H9 (cell line): ENCODE measurements at regions not wholly inside any gene's neighbourhood (a gene's known extent, or its start where the extent isn't known, plus 50 kb on each side); places are given as distances from the start of the nearest gene placed in this dataset.

Experiments
- DNase-seq: peaks from one replicate; pipeline ENCODE4 v3.0.0-alpha.2; 2017
- H2AFZ ChIP-seq: one replicate; pipeline ENCODE4 v1.6.1; 2013; ENCODE audit warnings: mild to moderate bottlenecking, low read length, control low read depth, moderate library complexity
- H2AK5ac ChIP-seq: 2 replicates; pipeline ENCODE4 v1.6.1; 2013; ENCODE audit warnings: low read length, control low read depth, mixed read lengths; ENCODE audit not compliant: insufficient read length
- H2BK120ac ChIP-seq: one replicate; pipeline ENCODE4 v1.6.1; 2013; ENCODE audit warnings: low read depth, mild to moderate bottlenecking, low read length, control low read depth, inconsistent platforms; ENCODE audit not compliant: poor library complexity, severe bottlenecking
- H2BK12ac ChIP-seq: 2 replicates; pipeline ENCODE4 v1.6.1; 2013; ENCODE audit warnings: low read length, control low read depth, mixed read lengths, low read depth; ENCODE audit not compliant: insufficient read length
- H2BK15ac ChIP-seq: 2 replicates; pipeline ENCODE4 v1.6.1; 2013; ENCODE audit warnings: low read depth, low read length, control low read depth
- H2BK20ac ChIP-seq: one replicate; pipeline ENCODE4 v1.6.1; 2013; ENCODE audit warnings: low read depth, mild to moderate bottlenecking, low read length, control low read depth, inconsistent platforms; ENCODE audit not compliant: poor library complexity, severe bottlenecking
- H2BK5ac ChIP-seq: 2 replicates; pipeline ENCODE4 v1.6.1; 2013; ENCODE audit warnings: low read length, control low read depth, mixed read lengths; ENCODE audit not compliant: insufficient read length
- H3K14ac ChIP-seq: 2 replicates; pipeline ENCODE4 v1.6.1; 2013; ENCODE audit warnings: low read length, control low read depth; ENCODE audit not compliant: insufficient read depth
- H3K18ac ChIP-seq: 2 replicates; pipeline ENCODE4 v1.6.1; 2013; ENCODE audit warnings: low read depth, mild to moderate bottlenecking, mixed read lengths, low read length, control low read depth; ENCODE audit not compliant: insufficient read length
- H3K23ac ChIP-seq: 2 replicates; pipeline ENCODE4 v1.6.1; 2013; ENCODE audit warnings: low read length, control low read depth, mixed read lengths, low read depth; ENCODE audit not compliant: insufficient read length
- H3K23me2 ChIP-seq: 2 replicates; pipeline ENCODE4 v1.6.1; 2013; ENCODE audit warnings: low read depth, mild to moderate bottlenecking, mixed read lengths, low read length, control low read depth; ENCODE audit not compliant: insufficient read length, poor library complexity, severe bottlenecking
- H3K27ac ChIP-seq: 2 replicates; pipeline ENCODE4 v1.5.1; 2013; ENCODE audit warnings: low read length, control low read depth, mixed read lengths, low read depth; ENCODE audit not compliant: insufficient read length
- H3K27me3 ChIP-seq: 2 replicates; pipeline ENCODE4 v1.6.1; 2013; ENCODE audit warnings: low read length, control low read depth, inconsistent platforms; ENCODE audit not compliant: insufficient read depth
- H3K4ac ChIP-seq: 2 replicates; pipeline ENCODE4 v1.6.1; 2013; ENCODE audit warnings: low read depth, mild to moderate bottlenecking, control low read depth, inconsistent platforms, low read length, moderate library complexity
- H3K4me1 ChIP-seq: 2 replicates; pipeline ENCODE4 v1.6.1; 2013; ENCODE audit warnings: low read length, control low read depth, inconsistent platforms; ENCODE audit not compliant: insufficient read depth
- H3K4me2 ChIP-seq: 2 replicates; pipeline ENCODE4 v1.6.1; 2013; ENCODE audit warnings: low read length, control low read depth, mixed read lengths; ENCODE audit not compliant: insufficient read length, insufficient read depth
- H3K56ac ChIP-seq: 2 replicates; pipeline ENCODE4 v1.6.1; 2013; ENCODE audit warnings: low read depth, mild to moderate bottlenecking, mixed read lengths, low read length, control low read depth; ENCODE audit not compliant: insufficient read length
- H3K79me1 ChIP-seq: 2 replicates; pipeline ENCODE4 v1.6.1; 2013; ENCODE audit warnings: low read depth, mild to moderate bottlenecking, moderate library complexity, low read length, control low read depth, inconsistent platforms; ENCODE audit not compliant: insufficient read depth, poor library complexity, severe bottlenecking
- H3K79me2 ChIP-seq: 2 replicates; pipeline ENCODE4 v1.6.1; 2013; ENCODE audit warnings: low read length, control low read depth, inconsistent platforms; ENCODE audit not compliant: insufficient read depth
- H3K9ac ChIP-seq: 2 replicates; pipeline ENCODE4 v1.6.1; 2013; ENCODE audit warnings: low read length, control low read depth, mixed read lengths; ENCODE audit not compliant: insufficient read length; ENCODE audit errors: extremely low read depth
- H3K9me3 ChIP-seq: one replicate; pipeline ENCODE4 v1.6.1; 2013; ENCODE audit warnings: low read depth, low read length, inconsistent platforms; ENCODE audit not compliant: control insufficient read depth
- H3T11ph ChIP-seq: one replicate; pipeline ENCODE4 v1.6.1; 2013; ENCODE audit warnings: mild to moderate bottlenecking, low read length, control low read depth, inconsistent platforms
- H4K20me1 ChIP-seq: one replicate; pipeline ENCODE4 v1.6.1; 2013; ENCODE audit not compliant: control insufficient read depth, insufficient read length, insufficient read depth
- H4K5ac ChIP-seq: 2 replicates; pipeline ENCODE4 v1.6.1; 2013; ENCODE audit warnings: low read depth, mild to moderate bottlenecking, mixed read lengths, low read length, control low read depth; ENCODE audit not compliant: insufficient read length
- H4K8ac ChIP-seq: replicated peaks from 2 replicates; pipeline ENCODE4 v1.6.1; 2013; ENCODE audit warnings: low read length, control low read depth, mixed read lengths, low read depth; ENCODE audit not compliant: insufficient read length
- H4K91ac ChIP-seq: 2 replicates; pipeline ENCODE4 v1.6.1; 2013; ENCODE audit warnings: low read depth, mild to moderate bottlenecking, moderate library complexity, mixed read lengths, low read length, control low read depth; ENCODE audit not compliant: insufficient read length
- H3K27ac Mint-ChIP-seq, 3 experiments: 2 replicates in 2 of 3; 3 replicates in 1 of 3; pipeline ENCODE4 v1.8.0; 2020 to 2021; ENCODE audit warnings: mixed read lengths in 3 of 3, mild to moderate bottlenecking in 1 of 3, moderate library complexity in 1 of 3
- H3K27me3 Mint-ChIP-seq: 2 replicates; pipeline ENCODE4 v1.8.0; 2021; ENCODE audit warnings: low read depth, mild to moderate bottlenecking, moderate library complexity, mixed read lengths
- H3K36me3 Mint-ChIP-seq, 3 experiments: 2 replicates in 2 of 3; 3 replicates in 1 of 3; pipeline ENCODE4 v1.8.0; 2020 to 2021; ENCODE audit warnings: low read depth in 3 of 3, mixed read lengths in 3 of 3; ENCODE audit not compliant: insufficient read depth in 1 of 3
- H3K4me1 Mint-ChIP-seq, 2 experiments: 2 replicates each; pipeline ENCODE4 v1.8.0; 2020; ENCODE audit warnings: mixed read lengths in 2 of 2
- H3K4me3 Mint-ChIP-seq, 2 experiments: 2 replicates in 1 of 2; 3 replicates in 1 of 2; pipeline ENCODE4 v1.8.0; 2020 to 2021; ENCODE audit warnings: mild to moderate bottlenecking in 2 of 2, mixed read lengths in 2 of 2, moderate library complexity in 1 of 2
- H3K9me3 Mint-ChIP-seq, 2 experiments: 2 replicates in 1 of 2; 3 replicates in 1 of 2; pipeline ENCODE4 v1.8.0; 2020; ENCODE audit warnings: mild to moderate bottlenecking in 2 of 2, mixed read lengths in 2 of 2, moderate library complexity in 1 of 2
- WGBS: extraction: QIAGEN DNeasy Blood & Tissue Kit; methylation state at CpG from one replicate; pipeline ENCODE4 v1.1.7; 2013; ENCODE audit warnings: missing lambda C conversion rate, low lambda C conversion rate, mixed read lengths; ENCODE audit not compliant: insufficient read length; ENCODE audit errors: extremely low coverage; 5-methylcytosine and 5-hydroxymethylcytosine counted together
- TF ChIP-seq, protein P1 (sequence below): fragments of 200-600 bp; sonication (generic); conservative IDR thresholded peaks from 3 replicates; pipeline ENCODE4 v1.8.0; 2021; ENCODE audit warnings: antibody characterized with exemption, mild to moderate bottlenecking

GRCh38 chr14:99035712-99036610 lies 236.0 kb downstream of the BCL11B start:
- WGBS, result no CpG with 5 or more reads among the region's 30 CpGs
- peaks cover 0 to 6% (median 0%) of the 10 kb centered on the region in 3 experiments; a peak in 2 of 7 replicates for H3K36me3 Mint-ChIP-seq

More at GRCh38 chr14:99035712-99036610, 236.0 kb downstream of the BCL11B start:
- peaks cover 6 to 8% of the 10 kb centered on the region in 2 experiments; a peak in 4 of 5 replicates for H3K9me3 Mint-ChIP-seq
- Histone ChIP-seq H3K23me2 (no peaks in the 10 kb centered on the region), H3K27ac (no peak overlapping the region), H3K79me1 (no peaks in the 10 kb centered on the region), H3K56ac (no peak overlapping the region), H3K27me3 (no peaks in the 10 kb centered on the region), H3K18ac (peak overlapping the region; percentile 15), H4K91ac (no peak overlapping the region), H3K23ac (no peak overlapping the region), H2AFZ (no peak overlapping the region), H2AK5ac (no peak overlapping the region), H2BK5ac (no peak overlapping the region), H2BK12ac (no peak overlapping the region), H3T11ph (no peak overlapping the region), H4K5ac (no peak overlapping the region), H2BK120ac (no peak overlapping the region), H3K9ac (no peak overlapping the region), H3K9me3 (no peaks in the 10 kb centered on the region), H4K8ac (no peak overlapping the region), H4K20me1 (no peaks in the 10 kb centered on the region), H3K4ac (no peak overlapping the region), H2BK15ac (no peak overlapping the region), H3K4me2 (no peak overlapping the region), H2BK20ac (no peak overlapping the region), H3K79me2 (no peaks in the 10 kb centered on the region), H3K14ac (peak overlapping the region; percentile 5; the same call in 1 of the 2 replicates), H3K4me1 (no peaks in the 10 kb centered on the region)
- no peak overlapping the region for H3K4me3 Mint-ChIP-seq
- H3K27ac Mint-ChIP-seq, result peak overlapping the region in 1 of 3 experiments; percentile 35; a peak in 2 of 7 replicates
- TF ChIP-seq, protein P1, sequence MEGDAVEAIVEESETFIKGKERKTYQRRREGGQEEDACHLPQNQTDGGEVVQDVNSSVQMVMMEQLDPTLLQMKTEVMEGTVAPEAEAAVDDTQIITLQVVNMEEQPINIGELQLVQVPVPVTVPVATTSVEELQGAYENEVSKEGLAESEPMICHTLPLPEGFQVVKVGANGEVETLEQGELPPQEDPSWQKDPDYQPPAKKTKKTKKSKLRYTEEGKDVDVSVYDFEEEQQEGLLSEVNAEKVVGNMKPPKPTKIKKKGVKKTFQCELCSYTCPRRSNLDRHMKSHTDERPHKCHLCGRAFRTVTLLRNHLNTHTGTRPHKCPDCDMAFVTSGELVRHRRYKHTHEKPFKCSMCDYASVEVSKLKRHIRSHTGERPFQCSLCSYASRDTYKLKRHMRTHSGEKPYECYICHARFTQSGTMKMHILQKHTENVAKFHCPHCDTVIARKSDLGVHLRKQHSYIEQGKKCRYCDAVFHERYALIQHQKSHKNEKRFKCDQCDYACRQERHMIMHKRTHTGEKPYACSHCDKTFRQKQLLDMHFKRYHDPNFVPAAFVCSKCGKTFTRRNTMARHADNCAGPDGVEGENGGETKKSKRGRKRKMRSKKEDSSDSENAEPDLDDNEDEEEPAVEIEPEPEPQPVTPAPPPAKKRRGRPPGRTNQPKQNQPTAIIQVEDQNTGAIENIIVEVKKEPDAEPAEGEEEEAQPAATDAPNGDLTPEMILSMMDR, result peak; percentile 36; the same call in 1 of the 3 replicates
- H3K27me3 Mint-ChIP-seq, result peaks cover 3% of the 10 kb centered on the region
- H3K4me1 Mint-ChIP-seq, result peaks cover 18 to 21% of the 10 kb centered on the region in 2 experiments
- DNase-seq, result peak; percentile 84
